Fibroblast of pulmonary artery (primary cell): ENCODE measurements at regions not wholly inside any gene's neighbourhood (a gene's known extent, or its start where the extent isn't known, plus 50 kb on each side); places are given as distances from the start of the nearest gene placed in this dataset.

ENCODE experiments used
- DNase-seq: peaks from one replicate; pipeline ENCODE4 v3.0.0-alpha.2; 2010; ENCODE audit warnings: low read depth
- H3K4me3 ChIP-seq: replicated peaks from 2 replicates; pipeline ENCODE4 v1.5.1; 2011; ENCODE audit warnings: low read depth, mild to moderate bottlenecking, control low read depth, low read length, moderate library complexity
- CTCF ChIP-seq: IDR thresholded peaks from 2 replicates; pipeline ENCODE4 v1.5.1; 2011; ENCODE audit warnings: mild to moderate bottlenecking, control low read depth, low read length, inconsistent platforms; ENCODE audit errors: missing control alignments

GRCh38 chr1:63148825-63149645, 173.3 kb upstream of the FOXD3 start:
- peak; percentile 69 for DNase-seq
- peak; percentile 81 for TF ChIP-seq CTCF
- H3K4me3 ChIP-seq = no peak overlapping the region

- TF ChIP-seq CTCF = no peak
- no peak overlapping the region for H3K4me3 ChIP-seq
- DNase-seq = no peak
Observed at GRCh38 chr1:63152572-63152971, 169.8 kb upstream of the FOXD3 start.

GRCh38 chr1:63155437-63155836, 166.9 kb upstream of the FOXD3 start:
- H3K4me3 ChIP-seq = no peak overlapping the region
- DNase-seq = no peak
- TF ChIP-seq CTCF = no peak

GRCh38 chr1:63157085-63157484, 165.3 kb upstream of the FOXD3 start:
- TF ChIP-seq CTCF = no peak
- DNase-seq = no peak
- no peak overlapping the region for H3K4me3 ChIP-seq

- TF ChIP-seq CTCF = no peak
- no peak overlapping the region for H3K4me3 ChIP-seq
- no peak for DNase-seq
Observed at GRCh38 chr1:63169057-63169456, 153.3 kb upstream of the FOXD3 start.

GRCh38 chr1:63173161-63173560, 149.2 kb upstream of the FOXD3 start:
- no peak for TF ChIP-seq CTCF
- no peak overlapping the region for H3K4me3 ChIP-seq
- DNase-seq = no peak

- DNase-seq = peak; percentile 1
- peak; percentile 15 for TF ChIP-seq CTCF
- H3K4me3 ChIP-seq = no peak overlapping the region
Observed at GRCh38 chr1:63189677-63190076, 132.7 kb upstream of the FOXD3 start.
